Central memory CD4-positive, alpha-beta T cell (primary cell): ENCODE measurements at regions not wholly inside any gene's neighbourhood (a gene's known extent, or its start where the extent isn't known, plus 50 kb on each side); places are given as distances from the start of the nearest gene placed in this dataset.
"Not testable (repeated sequence)": the region's sequence is repeated elsewhere in the genome, so short reads cannot be mapped to it uniquely, and the experiment has no call there.

ENCODE experiments used
- DNase-seq: peaks from one replicate; pipeline ENCODE4 v3.0.0; 2022

- DNase-seq, result no peak
These were observed 67.5 kb upstream of the ACTRT2 start for GRCh38 chr1:2953688-2954285.

DNA sequence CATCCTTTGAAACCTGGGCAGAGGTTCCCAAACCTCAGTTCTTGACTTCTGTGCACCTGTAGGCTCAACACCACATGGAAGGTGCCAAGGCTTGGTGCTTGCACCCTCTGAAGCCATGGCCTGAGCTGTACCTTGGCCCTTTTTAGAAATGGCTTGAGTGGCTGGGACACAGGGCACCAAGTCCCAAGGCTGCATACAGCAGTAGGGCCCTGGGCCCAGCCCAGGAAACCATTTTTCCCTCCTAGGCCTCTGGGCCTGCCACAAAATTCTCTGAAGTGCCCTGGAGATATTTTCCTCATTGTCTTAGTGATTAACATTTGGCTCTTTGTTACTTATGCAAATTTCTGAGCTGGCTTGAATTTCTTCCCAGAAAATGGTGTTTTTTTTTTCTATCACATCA is 65.6 kb upstream of the ACTRT2 start:
- DNase-seq, result no peak

GRCh38 chr1:2956576-2956975 is 64.7 kb upstream of the ACTRT2 start:
- DNase-seq, result no peak

DNA sequence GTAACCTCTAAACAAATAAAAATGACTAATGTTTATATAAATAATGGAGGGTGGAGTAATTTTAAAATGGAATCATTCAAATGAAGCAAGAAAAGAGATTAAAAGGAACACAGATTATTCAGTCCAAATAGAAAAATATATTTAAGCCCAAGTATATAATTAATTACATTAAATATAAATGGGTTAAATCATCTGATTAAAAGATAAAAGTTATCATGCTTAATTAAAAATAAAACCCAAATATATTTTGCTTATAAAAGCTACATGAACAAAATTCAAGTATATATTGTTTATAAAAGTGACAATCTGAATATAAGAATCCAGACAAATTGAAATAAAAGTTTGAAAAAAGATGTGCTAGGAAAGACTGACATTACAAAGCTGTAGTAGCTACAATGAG is 63.9 kb upstream of the ACTRT2 start:
- no peak for DNase-seq

GRCh38 chr1:2959881-2960280 is 61.4 kb upstream of the ACTRT2 start:
- DNase-seq, result not testable (repeated sequence)

GRCh38 chr1:2961081-2961480 is 60.2 kb upstream of the ACTRT2 start:
- no peak for DNase-seq

GRCh38 chr1:2961661-2962060 is 59.6 kb upstream of the ACTRT2 start:
- no peak for DNase-seq

- DNase-seq, result no peak
These were observed 59.2 kb upstream of the ACTRT2 start for GRCh38 chr1:2962061-2962460.

DNA sequence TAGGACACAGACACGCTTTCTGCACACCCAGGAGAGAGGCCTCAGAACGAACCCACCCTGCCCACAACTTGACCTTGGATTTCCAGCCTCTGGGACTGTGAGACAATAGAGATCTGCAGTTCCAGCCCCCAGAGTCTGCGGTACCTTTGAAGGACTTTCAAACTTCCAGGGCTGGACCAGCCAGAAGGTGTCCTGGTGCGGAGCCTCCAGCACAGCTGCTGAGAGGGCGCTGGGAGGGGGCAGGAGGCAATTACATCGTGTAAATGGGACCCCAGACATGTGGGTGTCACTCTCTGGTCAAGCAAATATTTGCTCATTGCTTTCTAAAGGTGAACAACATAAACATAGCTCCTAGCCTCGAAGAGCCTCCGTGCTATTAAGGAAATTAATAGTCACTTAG is 58.7 kb upstream of the ACTRT2 start:
- DNase-seq, result no peak

DNA sequence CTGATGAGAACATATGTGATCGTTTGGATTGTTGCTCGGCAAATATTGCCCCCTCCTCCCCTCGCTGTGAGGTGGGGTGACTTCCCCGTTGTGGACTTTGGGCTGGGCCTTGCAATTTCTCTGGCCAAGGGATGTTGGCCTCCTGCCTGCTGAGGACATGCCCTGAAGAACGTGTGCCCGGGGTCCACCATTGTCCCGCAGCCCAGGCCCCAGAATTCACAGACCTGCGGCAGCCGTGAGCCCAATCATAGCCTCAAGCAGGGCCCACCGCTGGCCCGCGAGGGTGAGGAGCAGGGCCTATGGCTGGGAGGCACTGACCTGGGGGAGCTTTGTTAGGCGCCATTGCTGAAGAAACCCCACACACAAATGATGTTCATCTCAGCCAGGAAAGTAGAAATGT is 58.3 kb upstream of the ACTRT2 start:
- DNase-seq, result no peak

DNA sequence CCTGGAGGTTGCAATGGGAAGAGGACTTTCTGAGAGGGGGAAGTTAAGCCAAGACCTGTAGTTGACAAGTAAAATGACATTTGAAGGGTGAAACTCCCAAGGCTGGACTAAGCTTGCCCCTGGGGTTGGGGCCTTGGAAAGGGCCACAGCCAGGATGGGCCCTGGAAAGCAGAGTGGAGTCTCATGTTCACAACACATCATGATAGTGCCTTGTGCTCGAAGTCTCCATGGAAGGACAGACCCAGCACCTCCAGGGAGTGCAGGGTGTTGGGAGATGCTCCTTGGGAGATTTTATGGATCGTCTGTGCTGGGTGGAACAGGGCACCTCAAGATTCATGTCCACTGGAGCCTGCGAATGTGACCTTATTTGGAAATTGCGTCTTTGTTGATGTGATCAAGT is 55.6 kb upstream of the ACTRT2 start:
- DNase-seq, result no peak

DNA sequence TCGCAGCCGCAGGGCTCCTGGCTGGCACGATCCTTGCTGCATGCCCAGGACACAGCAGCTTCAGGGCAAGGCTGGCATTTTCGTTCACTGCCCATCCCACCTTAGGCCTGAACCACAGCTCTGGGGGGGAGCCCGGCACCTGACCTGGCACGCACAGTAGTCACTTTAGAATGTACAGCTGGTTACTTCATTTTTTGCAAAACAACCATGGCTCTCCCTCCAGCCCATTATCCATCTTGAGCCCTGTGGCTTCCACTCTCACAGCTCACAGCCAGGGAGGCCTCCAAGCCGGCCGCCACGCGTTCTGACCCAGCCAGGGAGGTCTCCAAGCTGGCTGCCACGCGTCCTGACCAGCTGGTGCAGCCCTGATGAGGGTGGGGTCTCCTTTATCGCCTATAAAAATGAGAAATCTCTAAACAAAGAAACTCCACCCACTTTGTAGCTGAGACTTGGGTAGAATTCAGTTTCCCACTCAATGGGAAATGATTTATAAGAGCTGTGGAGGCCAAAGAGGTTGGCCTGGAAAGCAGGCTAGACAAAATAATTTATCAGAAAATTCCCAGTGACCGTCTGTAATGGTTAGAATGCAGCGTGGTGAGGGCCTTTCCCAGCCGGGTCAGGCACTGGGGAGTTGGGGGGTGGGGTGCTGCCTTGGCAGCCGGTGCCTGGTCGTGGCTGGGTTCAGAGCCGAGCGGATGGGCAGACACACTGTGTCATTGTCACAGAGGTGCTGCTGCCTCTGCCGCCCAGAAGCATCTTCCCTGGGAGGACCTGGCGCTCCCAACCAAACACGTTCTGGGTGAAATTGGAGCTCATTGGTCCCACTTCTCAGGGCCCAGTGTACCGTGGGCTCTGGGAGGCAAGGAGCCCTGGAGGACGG is 54.6 kb upstream of the ACTRT2 start:
- DNase-seq, result no peak

DNA sequence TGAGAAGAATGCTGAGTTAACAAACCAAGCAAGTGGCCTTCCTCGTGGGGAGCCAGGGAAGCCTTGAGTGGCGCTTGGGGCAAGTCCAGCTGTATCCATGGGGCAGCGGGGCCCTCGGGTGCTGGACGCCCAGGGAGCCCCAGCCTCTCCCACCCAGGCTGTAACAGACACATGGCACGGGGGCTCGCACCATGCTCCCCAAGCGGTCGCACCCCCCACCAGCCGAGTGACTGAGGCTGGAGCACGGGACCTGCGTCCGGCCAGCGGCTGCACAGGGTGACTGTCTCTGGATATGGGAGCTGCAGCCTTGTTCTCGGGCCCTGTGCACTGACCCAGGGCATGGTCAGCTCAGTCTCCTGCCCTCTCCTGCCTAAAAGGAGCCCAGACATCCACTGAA is 53.9 kb upstream of the ACTRT2 start:
- DNase-seq, result no peak

DNA sequence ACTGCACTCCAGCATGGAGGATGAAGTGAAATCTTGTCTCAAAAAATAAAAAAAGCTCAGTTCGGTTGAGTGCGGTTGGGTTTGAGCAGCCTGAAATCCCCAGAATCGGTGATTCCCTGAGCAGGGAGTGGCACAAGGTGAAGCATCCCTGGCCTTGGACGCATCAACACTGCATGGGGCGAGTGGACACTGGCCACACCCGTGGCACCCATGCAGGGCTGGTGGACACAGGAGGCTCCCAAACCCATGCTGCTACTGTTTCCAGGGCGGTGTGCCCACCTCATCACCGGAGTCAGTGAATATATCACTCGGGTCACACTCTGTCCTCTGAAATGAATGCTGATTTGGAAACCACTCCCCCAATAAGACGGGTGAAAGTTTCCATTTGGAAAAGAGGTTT is 53.4 kb upstream of the ACTRT2 start:
- no peak for DNase-seq

DNA sequence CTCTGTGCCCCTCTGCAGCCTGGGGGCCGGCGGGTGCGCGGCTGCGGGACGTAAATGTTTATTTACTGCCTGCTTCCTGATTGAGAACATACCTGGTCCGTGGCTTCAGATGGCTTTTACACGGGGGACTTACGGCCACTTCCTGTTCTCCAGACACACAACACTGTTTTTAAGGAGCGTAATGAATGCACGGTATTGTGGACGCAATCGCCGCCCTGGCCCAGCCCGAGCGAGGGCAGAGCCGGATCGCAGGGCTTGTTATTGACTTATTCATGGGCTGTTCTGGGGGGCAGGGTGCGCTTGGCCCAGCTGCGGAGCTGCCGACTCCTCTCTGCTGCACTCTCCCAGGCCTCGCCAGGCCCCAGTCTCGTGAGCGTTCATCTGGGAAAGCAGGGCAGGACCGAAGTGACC is 52.8 kb upstream of the ACTRT2 start:
- DNase-seq, result no peak

DNA sequence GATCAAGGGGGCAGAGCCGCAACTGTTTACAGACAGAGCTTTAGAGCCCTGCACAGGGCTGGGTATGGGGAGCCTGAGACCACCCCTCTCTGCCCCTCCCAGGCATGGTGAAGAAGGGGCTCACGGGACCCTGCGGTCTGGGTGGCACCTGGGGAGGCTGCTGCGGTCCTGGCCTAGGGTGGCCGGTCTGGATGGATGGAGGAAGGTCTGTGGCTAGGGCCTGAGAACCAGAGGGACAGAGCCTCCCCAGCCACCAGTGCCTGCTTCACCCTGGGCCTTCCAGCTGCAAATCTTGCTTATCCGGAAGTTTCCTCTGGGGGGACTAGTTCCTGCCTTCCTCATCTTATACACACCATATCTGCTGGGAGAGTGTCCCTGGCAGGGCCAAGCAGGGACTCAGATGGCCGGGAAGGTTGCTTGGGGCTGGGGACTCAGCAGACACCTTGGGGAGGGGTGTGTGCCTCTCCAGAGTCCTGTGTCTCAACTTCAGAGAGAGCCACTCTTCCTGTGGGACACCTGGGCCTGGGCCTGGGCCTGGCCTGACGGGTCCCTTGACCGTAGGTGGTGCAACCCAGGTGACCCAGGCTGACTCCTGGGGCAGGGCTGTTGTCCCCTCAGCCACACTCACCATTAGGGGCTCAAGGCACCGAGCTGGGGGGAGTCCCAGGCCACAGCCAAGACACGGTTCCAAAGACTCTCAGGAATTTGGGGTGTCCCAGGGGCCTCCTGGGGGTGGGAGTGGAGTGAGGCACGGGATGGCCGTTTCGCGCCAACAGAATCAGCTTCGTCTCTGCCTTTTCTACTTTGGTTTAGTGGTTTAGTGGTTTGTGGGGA is 52.0 kb upstream of the ACTRT2 start:
- no peak for DNase-seq

DNA sequence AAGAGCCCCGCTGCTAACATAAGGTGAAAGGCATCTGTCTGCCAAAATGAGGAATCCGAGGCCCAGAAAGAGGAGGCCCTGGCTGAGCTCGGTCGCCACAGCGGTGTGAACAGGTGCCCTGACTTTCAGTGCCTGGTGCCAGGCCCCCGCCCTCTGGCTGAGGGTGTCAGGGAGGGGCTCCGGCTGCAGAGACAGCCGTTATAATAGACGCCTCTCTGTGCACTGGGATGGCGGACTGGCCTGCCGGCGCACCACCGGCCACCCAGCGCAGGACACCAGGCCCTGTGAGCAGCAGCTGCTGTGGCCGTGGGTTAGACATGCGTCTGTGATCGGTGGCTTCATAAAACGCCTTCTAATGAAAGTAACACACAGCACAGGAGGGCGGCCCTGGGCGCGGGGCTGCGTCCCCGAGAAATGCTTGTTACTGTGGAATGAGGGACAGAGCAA is 51.4 kb upstream of the ACTRT2 start:
- DNase-seq, result no peak

- DNase-seq, result no peak
These were observed 50.8 kb upstream of the ACTRT2 start for GRCh38 chr1:2970311-2971071.

- DNase-seq, result no peak
These were observed 50.2 kb upstream of the ACTRT2 start for GRCh38 chr1:2971101-2971501.
